GM12872 (cell line): ENCODE measurements at regions not wholly inside any gene's neighbourhood (a gene's known extent, or its start where the extent isn't known, plus 50 kb on each side); places are given as distances from the start of the nearest gene placed in this dataset.

Source experiments
- CTCF ChIP-seq: IDR thresholded peaks from 3 replicates; pipeline ENCODE4 v1.5.1; 2011; ENCODE audit warnings: low read depth, mild to moderate bottlenecking, low read length, moderate library complexity; ENCODE audit not compliant: insufficient read depth

DNA sequence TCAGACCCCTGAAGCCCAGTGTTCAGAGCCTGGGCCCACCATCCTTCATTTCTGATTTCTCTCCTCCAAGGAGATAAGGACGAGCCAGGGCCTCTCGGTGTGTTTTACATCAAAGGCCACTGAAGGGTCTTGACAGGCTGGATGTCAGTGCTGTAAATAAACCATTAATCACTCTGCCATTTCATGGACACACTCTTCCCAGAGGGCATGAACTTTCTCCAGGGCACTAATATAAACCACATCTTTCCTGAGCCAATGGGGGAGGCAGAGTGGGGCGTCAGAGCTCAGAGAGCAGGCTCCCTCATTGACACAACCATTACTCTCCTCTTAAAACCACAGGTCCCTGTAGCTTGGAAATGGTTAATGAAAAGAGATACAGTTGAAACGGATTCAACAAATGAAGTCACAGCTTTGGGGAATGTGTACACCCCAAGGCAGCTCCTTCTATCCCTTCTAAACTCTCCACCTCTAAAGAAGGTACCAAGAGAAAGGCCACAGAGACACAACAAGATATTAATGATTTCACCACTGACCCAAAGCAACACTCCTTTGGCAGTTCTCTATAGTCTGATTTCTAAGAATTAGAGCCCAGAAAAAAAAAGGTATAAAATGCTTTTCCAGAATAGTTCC lies 200.6 kb downstream of the CHIC2 start:
- TF ChIP-seq CTCF, result no peak

GRCh38 chr4:53863158-53863557 lies 201.2 kb downstream of the CHIC2 start:
- no peak for TF ChIP-seq CTCF

GRCh38 chr4:53861856-53862610 lies 202.4 kb downstream of the CHIC2 start:
- TF ChIP-seq CTCF, result no peak

GRCh38 chr4:53859305-53859704 lies 205.1 kb downstream of the CHIC2 start:
- no peak for TF ChIP-seq CTCF

- no peak for TF ChIP-seq CTCF
Measured at GRCh38 chr4:53858744-53859143, 205.7 kb downstream of the CHIC2 start.

DNA sequence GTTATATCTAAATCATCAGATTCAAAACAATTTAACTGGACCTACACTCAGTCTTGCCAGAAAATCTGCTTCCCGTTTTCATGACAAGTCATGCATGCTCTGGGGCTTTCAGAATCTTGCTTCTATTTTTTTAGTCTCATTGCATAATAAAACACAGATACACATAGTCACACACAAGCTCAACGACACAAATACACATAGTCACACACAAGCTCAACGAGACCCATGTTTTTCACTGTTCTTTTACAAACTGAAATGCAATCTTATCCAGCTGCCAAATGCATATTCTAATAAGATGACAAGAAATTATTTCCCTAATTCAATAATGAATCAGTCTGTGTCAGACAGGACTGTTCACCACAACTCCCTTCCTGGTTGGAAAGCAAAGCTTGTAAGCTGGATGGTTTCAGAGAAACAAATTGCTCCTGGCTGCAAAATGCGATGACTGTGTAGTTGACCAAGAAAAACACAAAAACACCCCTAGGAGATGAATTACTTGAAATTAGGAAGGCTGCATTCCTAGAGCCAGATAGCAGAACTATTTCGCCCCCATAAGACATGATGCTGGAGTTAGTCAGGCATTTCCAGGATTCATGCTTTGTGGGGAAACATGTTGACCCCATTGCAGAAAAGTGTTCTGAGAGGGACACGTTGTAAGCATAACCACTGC lies 208.7 kb downstream of the CHIC2 start:
- no peak for TF ChIP-seq CTCF

- TF ChIP-seq CTCF, result no peak
Measured at GRCh38 chr4:53854991-53855568, 209.3 kb downstream of the CHIC2 start.
